ENCODE measurements at regions not wholly inside any gene's neighbourhood (a gene's known extent, or its start where the extent isn't known, plus 50 kb on each side); places are given as distances from the start of the nearest gene placed in this dataset.

DNA sequence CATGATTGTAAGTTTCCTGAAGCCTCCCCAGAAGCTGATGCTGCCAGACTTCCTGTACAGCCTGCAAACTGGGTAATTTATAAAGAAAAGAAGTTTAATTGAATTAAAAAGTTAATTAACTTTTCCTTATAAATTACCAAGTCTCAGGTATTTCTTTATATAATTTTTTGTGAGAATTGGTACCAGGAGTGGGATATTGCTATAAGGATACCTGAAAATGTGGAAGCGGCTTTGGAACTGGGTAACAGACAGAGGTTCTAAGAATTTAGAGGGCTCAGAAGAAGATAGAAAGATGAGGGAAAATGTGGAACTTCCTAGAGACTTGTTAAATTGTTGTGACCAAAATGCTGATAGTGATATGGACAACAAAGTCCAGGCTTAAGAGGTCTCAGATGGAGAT lies 163.1 kb downstream of the PTPRU start:
- Histone ChIP-seq H3K4me3 (ENCODE audit: low read depth, low read length) (no peak overlapping the region), H3K27me3 (replicated peaks; ENCODE audit: control insufficient read depth, insufficient read depth, low read length) (no peaks in the 10 kb centered on the region), H3K9me3 (no peaks in the 10 kb centered on the region), H3K4me1 (no peaks in the 10 kb centered on the region), H3K36me3 (ENCODE audit: control insufficient read depth, insufficient read depth, low read length) (no peaks in the 10 kb centered on the region)
- CTCF ChIA-PET, result no interaction called here
- no peak overlapping the region for H3K4me3 Mint-ChIP-seq (ENCODE audit: unreplicated experiment)
- BruUV-seq (replicated peaks), result no TSS peak
- POLR2A ChIA-PET, result no interaction called here
- H3K4me1 Mint-ChIP-seq (ENCODE audit: low read depth, unreplicated experiment), result no peaks in the 10 kb centered on the region
- intact Hi-C loops (cut with micrococcal nuclease; ENCODE audit: unreplicated experiment), result no loop called here
- peaks cover 3% of the 10 kb centered on the region for H3K27me3 Mint-ChIP-seq (ENCODE audit: insufficient read depth, unreplicated experiment)
- H3K9me3 Mint-ChIP-seq (ENCODE audit: unreplicated experiment), result peaks cover 11% of the 10 kb centered on the region
- H3K36me3 Mint-ChIP-seq (ENCODE audit: insufficient read depth, unreplicated experiment), result no peaks in the 10 kb centered on the region
- H3K27ac Mint-ChIP-seq (ENCODE audit: unreplicated experiment), result no peak overlapping the region
- TF ChIP-seq, protein P1, sequence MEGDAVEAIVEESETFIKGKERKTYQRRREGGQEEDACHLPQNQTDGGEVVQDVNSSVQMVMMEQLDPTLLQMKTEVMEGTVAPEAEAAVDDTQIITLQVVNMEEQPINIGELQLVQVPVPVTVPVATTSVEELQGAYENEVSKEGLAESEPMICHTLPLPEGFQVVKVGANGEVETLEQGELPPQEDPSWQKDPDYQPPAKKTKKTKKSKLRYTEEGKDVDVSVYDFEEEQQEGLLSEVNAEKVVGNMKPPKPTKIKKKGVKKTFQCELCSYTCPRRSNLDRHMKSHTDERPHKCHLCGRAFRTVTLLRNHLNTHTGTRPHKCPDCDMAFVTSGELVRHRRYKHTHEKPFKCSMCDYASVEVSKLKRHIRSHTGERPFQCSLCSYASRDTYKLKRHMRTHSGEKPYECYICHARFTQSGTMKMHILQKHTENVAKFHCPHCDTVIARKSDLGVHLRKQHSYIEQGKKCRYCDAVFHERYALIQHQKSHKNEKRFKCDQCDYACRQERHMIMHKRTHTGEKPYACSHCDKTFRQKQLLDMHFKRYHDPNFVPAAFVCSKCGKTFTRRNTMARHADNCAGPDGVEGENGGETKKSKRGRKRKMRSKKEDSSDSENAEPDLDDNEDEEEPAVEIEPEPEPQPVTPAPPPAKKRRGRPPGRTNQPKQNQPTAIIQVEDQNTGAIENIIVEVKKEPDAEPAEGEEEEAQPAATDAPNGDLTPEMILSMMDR (IDR thresholded peaks at IDR 0.05; ENCODE audit: insufficient read depth in 1 of 2, low read depth in 1 of 2, low read length in 1 of 2, severe bottlenecking in 1 of 2, unreplicated experiment in 1 of 2), result no peak
- DNase-seq, result no peak

GRCh38 chr1:29398431-29398830 lies 162.1 kb downstream of the PTPRU start:
- H3K4me3 ChIP-seq (ENCODE audit: low read depth, low read length), result no peak overlapping the region
- no peaks in the 10 kb centered on the region for H3K4me1 Mint-ChIP-seq (ENCODE audit: low read depth, unreplicated experiment)
- no TSS peak for BruUV-seq (replicated peaks)
- CTCF ChIA-PET, result no interaction called here
- H3K27ac Mint-ChIP-seq (ENCODE audit: unreplicated experiment), result no peak overlapping the region
- intact Hi-C loops (cut with micrococcal nuclease; ENCODE audit: unreplicated experiment), result no loop called here
- no peaks in the 10 kb centered on the region for H3K9me3 ChIP-seq
- no peaks in the 10 kb centered on the region for H3K27me3 ChIP-seq (replicated peaks; ENCODE audit: control insufficient read depth, insufficient read depth, low read length)
- H3K9me3 Mint-ChIP-seq (ENCODE audit: unreplicated experiment), result peaks cover 11% of the 10 kb centered on the region
- no peaks in the 10 kb centered on the region for H3K36me3 ChIP-seq (ENCODE audit: control insufficient read depth, insufficient read depth, low read length)
- H3K36me3 Mint-ChIP-seq (ENCODE audit: insufficient read depth, unreplicated experiment), result no peaks in the 10 kb centered on the region
- H3K4me1 ChIP-seq, result no peaks in the 10 kb centered on the region
- no peak for DNase-seq
- peaks cover 3% of the 10 kb centered on the region for H3K27me3 Mint-ChIP-seq (ENCODE audit: insufficient read depth, unreplicated experiment)
- POLR2A ChIA-PET, result no interaction called here
- no peak overlapping the region for H3K4me3 Mint-ChIP-seq (ENCODE audit: unreplicated experiment)
- TF ChIP-seq, protein P1 (IDR thresholded peaks at IDR 0.05; ENCODE audit: insufficient read depth in 1 of 2, low read depth in 1 of 2, low read length in 1 of 2, severe bottlenecking in 1 of 2, unreplicated experiment in 1 of 2), result no peak

DNA sequence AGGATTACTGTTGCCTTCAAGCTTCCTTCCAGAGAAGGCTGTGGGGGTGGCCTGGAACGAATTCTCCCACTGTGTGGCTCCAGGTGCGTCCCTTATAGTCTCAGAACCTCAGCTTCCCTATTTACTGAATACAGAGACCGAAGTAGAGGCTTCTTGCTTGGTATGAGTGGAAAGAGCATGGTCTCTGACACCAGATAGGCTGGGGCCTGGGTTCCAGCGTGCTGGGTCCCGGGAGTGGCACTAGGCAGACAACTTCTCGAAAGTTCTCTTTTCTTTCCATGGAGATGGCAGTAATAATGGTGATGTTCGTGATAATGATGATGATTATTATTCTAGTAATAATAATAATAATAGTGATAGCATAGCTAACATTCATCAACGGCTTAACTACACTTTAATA lies 161.7 kb downstream of the PTPRU start:
- H3K27me3 Mint-ChIP-seq (ENCODE audit: insufficient read depth, unreplicated experiment), result peaks cover 2% of the 10 kb centered on the region
- no peak for DNase-seq

More for the DNA sequence above, 161.7 kb downstream of the PTPRU start:
- no peaks in the 10 kb centered on the region for H3K4me1 ChIP-seq
- Mint-ChIP-seq H3K4me3 (ENCODE audit: unreplicated experiment) (no peak overlapping the region), H3K9me3 (ENCODE audit: unreplicated experiment) (peaks cover 6% of the 10 kb centered on the region), H3K4me1 (ENCODE audit: low read depth, unreplicated experiment) (no peaks in the 10 kb centered on the region), H3K27ac (ENCODE audit: unreplicated experiment) (no peak overlapping the region), H3K36me3 (ENCODE audit: insufficient read depth, unreplicated experiment) (no peaks in the 10 kb centered on the region)
- intact Hi-C loops (cut with micrococcal nuclease; ENCODE audit: unreplicated experiment), result no loop called here
- CTCF ChIA-PET, result no interaction called here
- POLR2A ChIA-PET, result no interaction called here
- TF ChIP-seq, protein P1 (IDR thresholded peaks at IDR 0.05; ENCODE audit: insufficient read depth in 1 of 2, low read depth in 1 of 2, low read length in 1 of 2, severe bottlenecking in 1 of 2, unreplicated experiment in 1 of 2), result no peak
- H3K9me3 ChIP-seq, result no peaks in the 10 kb centered on the region
- H3K36me3 ChIP-seq (ENCODE audit: control insufficient read depth, insufficient read depth, low read length), result no peaks in the 10 kb centered on the region
- H3K27me3 ChIP-seq (replicated peaks; ENCODE audit: control insufficient read depth, insufficient read depth, low read length), result no peaks in the 10 kb centered on the region
- no peak overlapping the region for H3K4me3 ChIP-seq (ENCODE audit: low read depth, low read length)
- no TSS peak for BruUV-seq (replicated peaks)
